ENCODE measurements at regions not wholly inside any gene's neighbourhood (a gene's known extent, or its start where the extent isn't known, plus 50 kb on each side); places are given as distances from the start of the nearest gene placed in this dataset.
"Not testable (repeated sequence)": the region's sequence is repeated elsewhere in the genome, so short reads cannot be mapped to it uniquely, and the experiment has no call there.

GRCh38 chr6:44049989-44050871 is 77.0 kb downstream of the MRPL14 start:
- DNase-seq, result no peak

- no peak for DNase-seq
Observed at GRCh38 chr6:44049163-44049988, 77.9 kb downstream of the MRPL14 start.

DNA sequence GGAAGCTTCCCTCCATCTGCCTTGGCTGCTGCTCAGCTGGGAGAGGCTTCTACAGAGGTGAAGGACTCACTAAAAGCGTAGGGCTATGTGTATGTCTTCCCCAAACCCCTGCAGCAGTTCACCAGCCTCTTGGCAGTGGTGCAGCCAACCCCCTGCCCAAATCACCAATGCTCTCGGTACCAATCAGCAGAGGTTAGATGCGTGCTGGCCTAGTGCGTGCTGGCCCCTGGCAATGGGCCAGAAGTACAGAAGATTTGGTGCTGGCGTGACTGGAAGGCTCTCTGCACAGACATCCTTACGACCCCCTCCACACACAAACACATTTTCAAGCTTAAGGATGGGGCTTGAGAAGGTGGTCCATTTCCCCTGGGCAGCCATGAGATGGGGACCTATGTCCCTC is 79.0 kb downstream of the MRPL14 start:
- no peak for DNase-seq

GRCh38 chr6:44047801-44048200 is 79.5 kb downstream of the MRPL14 start:
- DNase-seq, result no peak

DNA sequence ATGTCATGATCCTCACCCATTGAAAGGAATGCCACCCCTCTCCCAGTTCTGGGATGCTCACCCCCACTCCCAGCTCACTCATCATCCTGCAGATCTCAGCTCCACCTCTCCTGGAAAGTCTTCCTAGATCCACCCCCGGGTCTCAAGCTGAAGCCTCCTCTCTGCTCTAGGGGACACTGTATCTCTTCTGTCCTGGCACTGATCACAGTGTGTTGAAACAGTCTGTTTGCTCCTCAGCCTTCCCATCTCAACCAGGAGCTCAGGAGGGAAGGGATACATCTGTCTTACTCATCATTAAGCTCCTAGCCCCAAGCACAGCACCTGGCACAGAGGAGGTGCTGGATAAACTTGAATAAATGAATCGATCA is 80.1 kb downstream of the MRPL14 start:
- DNase-seq, result no peak

GRCh38 chr6:44046516-44047178 is 80.6 kb downstream of the MRPL14 start:
- no peak for DNase-seq

GRCh38 chr6:44045672-44046015 is 81.6 kb downstream of the MRPL14 start:
- DNase-seq, result no peak

- no peak for DNase-seq
Observed at GRCh38 chr6:44044940-44045671, 82.1 kb downstream of the MRPL14 start.

DNA sequence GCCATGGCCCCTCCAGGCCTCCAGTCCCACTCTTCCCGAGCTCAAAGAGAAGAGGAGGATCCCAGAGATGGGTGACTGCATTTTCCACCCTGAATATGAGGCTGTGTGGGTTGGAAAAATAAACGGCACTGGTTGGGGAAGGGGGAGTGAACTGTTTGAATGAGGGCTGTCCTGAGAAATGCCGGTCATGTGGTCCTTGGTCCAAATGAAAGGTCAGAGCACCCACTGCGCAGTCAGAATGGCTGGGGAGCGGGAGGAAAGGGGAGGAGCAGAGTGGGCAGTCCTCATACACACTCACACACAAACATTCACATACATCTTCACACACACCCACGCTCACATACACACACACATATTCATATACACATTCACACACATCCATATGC is 83.1 kb downstream of the MRPL14 start:
- DNase-seq, result no peak

- DNase-seq, result no peak
Observed at GRCh38 chr6:44043479-44044153, 83.6 kb downstream of the MRPL14 start.

- DNase-seq, result no peak
Observed at GRCh38 chr6:44042989-44043478, 84.2 kb downstream of the MRPL14 start.

GRCh38 chr6:44042261-44042988 is 84.8 kb downstream of the MRPL14 start:
- DNase-seq, result no peak

DNA sequence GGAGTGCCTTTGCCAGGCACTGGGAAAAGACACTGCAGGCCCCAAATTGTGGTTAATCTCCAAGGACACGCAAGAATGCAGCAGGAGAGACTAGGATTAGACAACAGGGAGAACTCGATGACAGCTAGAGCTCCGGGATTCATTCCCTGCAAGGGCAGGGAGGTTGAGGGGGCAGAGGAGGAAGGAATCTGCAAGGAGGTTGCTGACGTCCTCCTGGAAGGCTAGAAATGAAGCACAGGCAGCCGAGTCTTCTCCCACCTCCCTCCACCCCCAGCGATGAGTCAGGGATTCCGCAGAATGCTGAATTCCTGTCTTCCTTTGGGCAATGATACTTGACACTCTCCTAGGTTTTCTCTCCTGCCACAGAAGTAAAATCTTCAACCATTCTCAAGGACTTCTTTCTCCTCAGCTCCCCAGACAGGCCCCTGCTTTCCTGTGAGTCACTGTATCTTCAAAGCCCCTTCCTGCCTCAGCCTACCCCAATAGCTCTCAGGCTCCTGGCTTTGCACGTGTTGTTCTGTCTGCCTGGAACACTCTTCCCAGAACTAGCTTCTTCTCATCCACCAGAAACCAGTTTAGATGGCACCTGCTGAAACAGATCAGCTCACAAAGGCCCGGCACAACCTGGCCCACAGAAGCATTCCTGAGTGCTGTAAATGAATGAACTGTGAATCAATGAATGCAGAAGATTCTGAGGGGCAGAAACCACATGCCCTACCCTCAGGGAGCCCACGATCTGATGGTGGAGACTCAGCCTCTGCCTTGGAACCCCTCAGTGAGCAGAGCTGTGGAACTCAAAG is 85.6 kb downstream of the MRPL14 start:
- DNase-seq, result no peak

- DNase-seq, result no peak
Observed at GRCh38 chr6:44040786-44041185, 86.5 kb downstream of the MRPL14 start.

DNA sequence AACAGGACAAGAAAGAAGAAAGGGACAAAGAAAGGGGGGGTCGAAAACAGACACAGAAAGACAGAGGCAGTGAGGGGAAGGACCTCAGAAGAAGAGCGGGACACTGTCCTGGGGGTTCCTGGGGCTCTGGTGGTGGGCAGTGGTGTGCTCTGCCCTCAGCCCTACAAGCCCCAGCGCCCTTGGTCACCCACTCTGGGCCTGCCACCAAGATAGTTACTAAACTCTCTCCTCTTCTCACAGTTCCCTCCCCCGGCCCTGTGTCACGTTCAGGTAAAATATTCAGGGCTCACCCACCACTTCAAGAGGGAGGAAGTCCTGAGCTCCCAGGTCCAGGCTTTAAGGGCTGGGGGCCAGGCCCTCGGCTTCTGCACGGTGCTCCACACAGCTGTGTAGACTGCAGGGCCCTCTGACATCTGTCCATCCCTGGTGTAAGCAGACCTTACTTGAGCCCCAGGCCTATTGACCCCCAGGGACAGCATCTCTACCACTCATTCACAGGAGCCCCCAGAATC is 87.4 kb downstream of the MRPL14 start:
- DNase-seq, result no peak

GRCh38 chr6:44039191-44039719 is 88.0 kb downstream of the MRPL14 start:
- DNase-seq, result no peak

DNA sequence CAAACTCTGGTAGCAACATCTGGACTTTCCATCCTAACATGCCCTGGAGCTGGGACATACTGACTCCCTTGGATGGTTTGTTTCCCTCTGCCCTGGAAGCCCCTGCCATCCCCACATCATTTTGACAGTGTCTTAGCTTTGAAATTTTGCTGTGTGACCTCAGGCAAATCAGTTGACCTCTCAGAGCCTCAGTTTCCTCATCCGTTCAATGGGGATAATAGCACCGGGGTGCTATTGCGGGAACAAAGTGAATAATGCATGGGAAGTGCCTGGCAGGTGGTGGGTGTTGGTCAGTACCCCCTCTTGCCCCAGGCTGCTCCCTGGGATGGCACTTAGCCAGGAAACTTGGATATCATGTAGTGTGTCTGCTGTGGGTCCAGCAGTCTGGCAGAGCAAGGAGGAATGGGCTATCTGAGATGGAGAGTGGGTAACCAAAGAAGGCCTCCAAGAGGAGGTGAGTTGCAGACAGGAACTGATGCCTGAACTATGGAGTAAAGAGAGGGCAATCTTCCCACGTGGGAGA is 88.6 kb downstream of the MRPL14 start:
- no peak for DNase-seq

DNA sequence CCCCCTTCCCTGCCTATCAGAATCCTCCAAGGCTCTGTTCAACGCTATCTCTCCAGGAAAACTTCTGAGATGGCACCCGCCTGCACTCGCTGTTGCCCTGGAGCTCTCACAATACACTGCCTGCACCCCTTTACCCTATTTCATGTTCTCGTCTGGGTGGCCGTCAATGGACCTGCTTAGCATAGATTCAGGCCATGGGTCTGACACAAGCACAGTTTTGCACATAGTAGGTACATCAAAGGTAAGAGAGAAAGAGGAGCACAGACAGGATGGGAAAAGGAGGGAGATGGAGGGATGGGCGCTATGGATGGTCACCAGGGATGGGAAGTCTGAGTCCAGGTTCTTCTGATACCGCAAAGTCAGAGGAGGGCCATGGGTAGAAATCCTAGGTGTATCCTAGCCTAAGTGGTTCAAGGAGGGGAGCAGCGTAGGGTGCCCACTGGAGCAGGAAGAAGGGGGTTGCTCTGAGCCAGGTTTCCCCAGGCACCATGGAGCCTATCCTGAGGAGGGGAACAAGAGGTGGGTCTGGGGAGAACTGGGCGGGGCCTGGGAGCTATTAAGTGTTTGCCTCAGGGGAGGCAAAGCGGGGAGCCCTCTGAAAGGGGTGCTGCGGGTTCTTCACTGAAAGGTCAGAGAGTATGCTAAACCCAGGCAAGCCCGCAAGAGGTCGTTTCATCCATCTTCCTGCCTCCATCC is 89.3 kb downstream of the MRPL14 start:
- DNase-seq, result no peak

- DNase-seq, result not testable (repeated sequence)
Observed at GRCh38 chr6:44037276-44037675, 90.0 kb downstream of the MRPL14 start.

Measured in CD4-positive, alpha-beta T cell treated with Interleukin-17A for 1 hour (primary cell).